Vagina (tissue), 2 donors: ENCODE measurements at regions not wholly inside any gene's neighbourhood (a gene's known extent, or its start where the extent isn't known, plus 50 kb on each side); places are given as distances from the start of the nearest gene placed in this dataset.

ENCODE experiments used
- DNase-seq, 2 donors: peaks; one replicate each; pipeline ENCODE4 v3.0.0-alpha.2; 2017; ENCODE audit errors: extremely low spot score in 2 of 2
- H3K27ac ChIP-seq: fragments of 200-600 bp; sonication (generic); one replicate; pipeline ENCODE4 v1.5.1; 2019
- H3K27me3 ChIP-seq: fragments of 200-600 bp; sonication (generic); one replicate; pipeline ENCODE4 v1.5.1; 2019
- H3K36me3 ChIP-seq, 2 donors: fragments of 200-600 bp; sonication (generic); one replicate each; pipeline ENCODE4 v1.5.1; 2017 to 2019
- H3K4me1 ChIP-seq: fragments of 200-600 bp; sonication (generic); one replicate; pipeline ENCODE4 v1.5.1; 2019
- H3K4me3 ChIP-seq, 2 donors: fragments of 200-600 bp; sonication (generic); 1 replicate in 1 of 2; 2 replicates in 1 of 2; pipeline ENCODE4 v1.5.1; 2016 to 2019
- H3K9me3 ChIP-seq: fragments of 200-600 bp; sonication (generic); one replicate; pipeline ENCODE4 v1.5.1; 2019
- CTCF ChIP-seq, 3 experiments: fragments of 450-650 bp in 2 of 3; fragments of 200-600 bp in 1 of 3; sonication (generic) in 1 of 3; IDR thresholded peaks; one replicate each; pipeline ENCODE4 v1.5.1; 2017 to 2019; ENCODE audit warnings: antibody characterized with exemption in 3 of 3, mild to moderate bottlenecking in 2 of 3, moderate library complexity in 2 of 3
- POLR2A ChIP-seq, 2 donors: fragments of 450-650 bp; IDR thresholded peaks; one replicate each; pipeline ENCODE4 v1.6.1; 2017; ENCODE audit warnings: antibody characterized with exemption in 2 of 2, mild to moderate bottlenecking in 2 of 2, moderate library complexity in 2 of 2
- POLR2AphosphoS5 ChIP-seq, 2 donors: sonication (generic); formaldehyde crosslinking; IDR thresholded peaks; one replicate each; pipeline ENCODE4 v1.9.0; 2017; ENCODE audit warnings: antibody characterized with exemption in 2 of 2, mild to moderate bottlenecking in 2 of 2, low read depth in 1 of 2; ENCODE audit not compliant: insufficient read depth in 1 of 2
- intact Hi-C: fragments of 100-400 bp; cut with DNase I; formaldehyde crosslinking; loops from one replicate; pipeline ENCODE4 v1.15.1; 2023

- no peak for DNase-seq
- intact Hi-C loops = no loop called here
- no peaks in the 10 kb centered on the region for H3K27me3 ChIP-seq
- no peak overlapping the region for H3K4me3 ChIP-seq
- no peaks in the 10 kb centered on the region for H3K4me1 ChIP-seq
- no peaks in the 10 kb centered on the region for H3K36me3 ChIP-seq
- H3K27ac ChIP-seq = no peak overlapping the region
- no peaks in the 10 kb centered on the region for H3K9me3 ChIP-seq
- TF ChIP-seq POLR2A (IDR thresholded peaks at IDR 0.05) = no peak
- TF ChIP-seq CTCF (IDR thresholded peaks at IDR 0.05) = no peak
- TF ChIP-seq POLR2AphosphoS5 (IDR thresholded peaks at IDR 0.05; ENCODE audit: insufficient read depth in 1 of 2, low read depth in 1 of 2) = no peak
Measured at GRCh38 chr12:61687407-61687806, 572.8 kb upstream of the USP15 start.

- Histone ChIP-seq H3K4me1 (no peaks in the 10 kb centered on the region), H3K27ac (no peak overlapping the region), H3K36me3 (no peaks in the 10 kb centered on the region), H3K27me3 (no peaks in the 10 kb centered on the region), H3K9me3 (peaks cover 9% of the 10 kb centered on the region), H3K4me3 (no peak overlapping the region)
- no peak for DNase-seq
- intact Hi-C loops = no loop called here
- no peak for TF ChIP-seq POLR2A (IDR thresholded peaks at IDR 0.05)
- no peak for TF ChIP-seq CTCF (IDR thresholded peaks at IDR 0.05)
- no peak for TF ChIP-seq POLR2AphosphoS5 (IDR thresholded peaks at IDR 0.05; ENCODE audit: insufficient read depth in 1 of 2, low read depth in 1 of 2)
Measured at GRCh38 chr12:61694214-61694613, 566.0 kb upstream of the USP15 start.

- no peaks in the 10 kb centered on the region for H3K36me3 ChIP-seq
- H3K9me3 ChIP-seq = peaks cover 9% of the 10 kb centered on the region
- no peaks in the 10 kb centered on the region for H3K27me3 ChIP-seq
- no peak overlapping the region for H3K27ac ChIP-seq
- no peak for DNase-seq
- TF ChIP-seq CTCF (IDR thresholded peaks at IDR 0.05) (no peak), POLR2A (IDR thresholded peaks at IDR 0.05) (no peak), POLR2AphosphoS5 (IDR thresholded peaks at IDR 0.05; ENCODE audit: insufficient read depth in 1 of 2, low read depth in 1 of 2) (no peak)
- intact Hi-C loops = no loop called here
- no peak overlapping the region for H3K4me3 ChIP-seq
- H3K4me1 ChIP-seq = no peaks in the 10 kb centered on the region
Measured at GRCh38 chr12:61701471-61701870, 558.7 kb upstream of the USP15 start.

GRCh38 chr12:61706783-61707182, 553.4 kb upstream of the USP15 start:
- H3K27me3 ChIP-seq = no peaks in the 10 kb centered on the region
- H3K9me3 ChIP-seq = no peaks in the 10 kb centered on the region
- no peaks in the 10 kb centered on the region for H3K36me3 ChIP-seq
- no peak overlapping the region for H3K4me3 ChIP-seq
- no peak overlapping the region for H3K27ac ChIP-seq
- TF ChIP-seq CTCF (IDR thresholded peaks at IDR 0.05) (no peak), POLR2A (IDR thresholded peaks at IDR 0.05) (no peak), POLR2AphosphoS5 (IDR thresholded peaks at IDR 0.05; ENCODE audit: insufficient read depth in 1 of 2, low read depth in 1 of 2) (no peak)
- intact Hi-C loops = no loop called here
- DNase-seq = no peak
- no peaks in the 10 kb centered on the region for H3K4me1 ChIP-seq

- no peak for DNase-seq
- H3K9me3 ChIP-seq = no peaks in the 10 kb centered on the region
- no peak overlapping the region for H3K4me3 ChIP-seq
- no peak overlapping the region for H3K27ac ChIP-seq
- TF ChIP-seq POLR2AphosphoS5 (IDR thresholded peaks at IDR 0.05; ENCODE audit: insufficient read depth in 1 of 2, low read depth in 1 of 2) (no peak), CTCF (IDR thresholded peaks at IDR 0.05) (no peak), POLR2A (IDR thresholded peaks at IDR 0.05) (no peak)
- no peaks in the 10 kb centered on the region for H3K36me3 ChIP-seq
- no peaks in the 10 kb centered on the region for H3K4me1 ChIP-seq
- intact Hi-C loops = no loop called here
- no peaks in the 10 kb centered on the region for H3K27me3 ChIP-seq
Measured at GRCh38 chr12:61713121-61713520, 547.1 kb upstream of the USP15 start.
